SK-N-SH treated with all-trans-retinoic acid at 6 μM for 48 hours (cell line): ENCODE measurements at regions not wholly inside any gene's neighbourhood (a gene's known extent, or its start where the extent isn't known, plus 50 kb on each side); places are given as distances from the start of the nearest gene placed in this dataset.
"Not testable (repeated sequence)": the region's sequence is repeated elsewhere in the genome, so short reads cannot be mapped to it uniquely, and the experiment has no call there.

Experiments used
- ATAC-seq: fragments of 200-7000 bp; cut with Tn5 transposase; 3 replicates; pipeline ENCODE4 v1.9.1; 2020; ENCODE audit warnings: mild to moderate bottlenecking, moderate library complexity
- ARNTL ChIP-seq: fragments of 450-650 bp; formaldehyde crosslinking; IDR thresholded peaks from 2 replicates; pipeline ENCODE4 v1.5.0; 2020; ENCODE audit warnings: low read depth, mild to moderate bottlenecking, moderate library complexity, borderline replicate concordance
- BACH2 ChIP-seq: fragments of 250-450 bp; sonication (Bioruptor Pico); IDR thresholded peaks from 2 replicates; pipeline ENCODE4 v1.9.0; 2021; ENCODE audit warnings: mild to moderate bottlenecking, borderline replicate concordance
- CREB5 ChIP-seq: fragments of 250-450 bp; sonication (Bioruptor Pico); IDR thresholded peaks from 2 replicates; pipeline ENCODE4 v1.5.1; 2020; ENCODE audit warnings: low read depth, mild to moderate bottlenecking, moderate library complexity
- CSDC2 ChIP-seq: fragments of 250-450 bp; sonication (Bioruptor Pico); IDR thresholded peaks from 2 replicates; pipeline ENCODE4 v1.5.0; 2020; ENCODE audit warnings: mild to moderate bottlenecking, moderate library complexity
- CSRNP3 ChIP-seq: fragments of 250-450 bp; sonication (Bioruptor Pico); IDR thresholded peaks from 2 replicates; pipeline ENCODE4 v1.5.1; 2021; ENCODE audit warnings: mild to moderate bottlenecking, moderate library complexity
- ESRRG ChIP-seq: fragments of 250-450 bp; sonication (Bioruptor Pico); IDR thresholded peaks from 2 replicates; pipeline ENCODE4 v1.6.1; 2021; ENCODE audit warnings: mild to moderate bottlenecking
- GLIS3 ChIP-seq: fragments of 250-450 bp; sonication (Bioruptor Pico); IDR thresholded peaks from 2 replicates; pipeline ENCODE4 v1.5.0; 2020; ENCODE audit warnings: mild to moderate bottlenecking, moderate library complexity
- ISL1 ChIP-seq: fragments of 250-450 bp; sonication (Bioruptor Pico); IDR thresholded peaks from 2 replicates; pipeline ENCODE4 v2.1.2; 2022; ENCODE audit warnings: mild to moderate bottlenecking, moderate library complexity
- OSR1 ChIP-seq: fragments of 250-450 bp; sonication (Bioruptor Pico); IDR thresholded peaks from 2 replicates; pipeline ENCODE4 v1.8.0; 2022; ENCODE audit warnings: moderate library complexity, mild to moderate bottlenecking, inconsistent platforms
- PATZ1 ChIP-seq: fragments of 250-450 bp; sonication (Bioruptor Pico); IDR thresholded peaks from 2 replicates; pipeline ENCODE4 v1.8.0; 2020; ENCODE audit warnings: mild to moderate bottlenecking, moderate library complexity, borderline replicate concordance
- POU6F1 ChIP-seq: fragments of 250-450 bp; sonication (Bioruptor Pico); IDR thresholded peaks from 2 replicates; pipeline ENCODE4 v1.8.0; 2021; ENCODE audit warnings: low read depth, mild to moderate bottlenecking, moderate library complexity, borderline replicate concordance
- SNAI2 ChIP-seq: fragments of 250-450 bp; sonication (Bioruptor Pico); IDR thresholded peaks from 2 replicates; pipeline ENCODE4 v1.5.0; 2020; ENCODE audit warnings: mild to moderate bottlenecking, moderate library complexity
- TCF4 ChIP-seq: fragments of 250-450 bp; sonication (Bioruptor Pico); IDR thresholded peaks from 2 replicates; pipeline ENCODE4 v1.8.0; 2021; ENCODE audit warnings: mild to moderate bottlenecking, moderate library complexity, borderline replicate concordance
- TOX ChIP-seq: fragments of 250-450 bp; sonication (Bioruptor Pico); IDR thresholded peaks from 2 replicates; pipeline ENCODE4 v1.8.0; 2021; ENCODE audit warnings: mild to moderate bottlenecking, moderate library complexity, borderline replicate concordance
- TSHZ2 ChIP-seq: fragments of 250-450 bp; sonication (Bioruptor Pico); IDR thresholded peaks from 2 replicates; pipeline ENCODE4 v1.5.0; 2020; ENCODE audit warnings: mild to moderate bottlenecking, moderate library complexity
- ZC3H10 ChIP-seq: fragments of 250-450 bp; sonication (Bioruptor Pico); IDR thresholded peaks from 2 replicates; pipeline ENCODE4 v1.5.1; 2021; ENCODE audit warnings: mild to moderate bottlenecking, moderate library complexity
- ZFP30 ChIP-seq: fragments of 450-650 bp; formaldehyde crosslinking; IDR thresholded peaks from 2 replicates; pipeline ENCODE4 v1.5.0; 2022; ENCODE audit warnings: mild to moderate bottlenecking, moderate library complexity
- ZNF565 ChIP-seq: fragments of 450-650 bp; formaldehyde crosslinking; conservative IDR thresholded peaks from 2 replicates; pipeline ENCODE4 v1.5.0; 2020; ENCODE audit warnings: low read depth, mild to moderate bottlenecking, moderate library complexity
- ZNF70 ChIP-seq: fragments of 450-650 bp; formaldehyde crosslinking; IDR thresholded peaks from 2 replicates; pipeline ENCODE4 v1.5.0; 2020; ENCODE audit warnings: mild to moderate bottlenecking, moderate library complexity
- ZNF8 ChIP-seq: fragments of 450-650 bp; formaldehyde crosslinking; IDR thresholded peaks from 2 replicates; pipeline ENCODE4 v1.5.0; 2020; ENCODE audit warnings: mild to moderate bottlenecking, moderate library complexity

GRCh38 chr19:30288911-30289310 is 83.3 kb upstream of the ZNF536 start:
- TF ChIP-seq BACH2 (CRISPR knock-in tag) (no peak), ZNF565 (CRISPR knock-in tag) (no peak), ESRRG (CRISPR knock-in tag) (no peak), CSDC2 (no peak), ARNTL (no peak), OSR1 (CRISPR knock-in tag) (no peak), TCF4 (CRISPR knock-in tag) (no peak), PATZ1 (no peak), TSHZ2 (CRISPR knock-in tag) (no peak), SNAI2 (CRISPR knock-in tag) (no peak), POU6F1 (CRISPR knock-in tag) (no peak), ISL1 (CRISPR knock-in tag) (no peak), ZNF70 (CRISPR knock-in tag) (no peak), ZNF8 (CRISPR knock-in tag) (no peak), ZFP30 (CRISPR knock-in tag) (no peak)
- no peak for ATAC-seq

- ATAC-seq = no peak
- no peak for TF ChIP-seq ISL1 (CRISPR knock-in tag)
- TF ChIP-seq ZNF70 (CRISPR knock-in tag) = no peak
- no peak for TF ChIP-seq SNAI2 (CRISPR knock-in tag)
- TF ChIP-seq GLIS3 (CRISPR knock-in tag) = no peak
- no peak for TF ChIP-seq ARNTL
- TF ChIP-seq TCF4 (CRISPR knock-in tag) = no peak
- TF ChIP-seq TOX (CRISPR knock-in tag) = no peak
- TF ChIP-seq CSRNP3 (CRISPR knock-in tag) = no peak
- TF ChIP-seq PATZ1 = no peak
Measured at GRCh38 chr19:30289336-30289735, 82.8 kb upstream of the ZNF536 start.

- ATAC-seq = not testable (repeated sequence)
Measured at GRCh38 chr19:30290805-30291204, 81.4 kb upstream of the ZNF536 start.

GRCh38 chr19:30293051-30293785 is 79.0 kb upstream of the ZNF536 start:
- ATAC-seq = no peak
- TF ChIP-seq ESRRG (CRISPR knock-in tag) = no peak
- TF ChIP-seq ZC3H10 (CRISPR knock-in tag) = no peak
- TF ChIP-seq OSR1 (CRISPR knock-in tag) = no peak
- no peak for TF ChIP-seq CREB5 (CRISPR knock-in tag)
- no peak for TF ChIP-seq ARNTL
- TF ChIP-seq TOX (CRISPR knock-in tag) = no peak
